Activated CD4-positive, alpha-beta T cell treated with anti-CD3 and anti-CD28 coated beads for 4 hours (primary cell): ENCODE measurements at regions not wholly inside any gene's neighbourhood (a gene's known extent, or its start where the extent isn't known, plus 50 kb on each side); places are given as distances from the start of the nearest gene placed in this dataset.

ENCODE experiments used
- DNase-seq, 2 donors: peaks; one replicate each; pipeline ENCODE4 v3.0.0-alpha.2; 2020

DNA sequence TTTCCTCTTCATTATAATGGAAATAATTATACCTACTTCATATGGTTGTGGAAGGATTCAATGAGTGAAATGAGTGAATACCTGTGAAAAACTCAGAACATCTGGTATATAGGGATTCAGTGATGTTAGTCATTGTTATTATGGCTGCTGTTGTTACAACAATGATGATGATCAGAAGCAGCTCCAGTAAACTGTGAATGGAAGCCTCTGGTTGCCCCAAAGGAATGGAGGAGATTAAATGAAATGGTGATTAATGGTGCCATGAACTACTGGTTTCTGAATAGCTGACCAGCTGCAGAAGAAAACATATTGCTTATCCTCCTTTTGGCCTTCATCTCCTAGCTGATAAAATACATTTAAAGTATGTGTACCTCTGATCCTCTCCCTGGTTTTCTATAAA lies 372.0 kb downstream of the ARHGEF28 start:
- DNase-seq, result no peak

DNA sequence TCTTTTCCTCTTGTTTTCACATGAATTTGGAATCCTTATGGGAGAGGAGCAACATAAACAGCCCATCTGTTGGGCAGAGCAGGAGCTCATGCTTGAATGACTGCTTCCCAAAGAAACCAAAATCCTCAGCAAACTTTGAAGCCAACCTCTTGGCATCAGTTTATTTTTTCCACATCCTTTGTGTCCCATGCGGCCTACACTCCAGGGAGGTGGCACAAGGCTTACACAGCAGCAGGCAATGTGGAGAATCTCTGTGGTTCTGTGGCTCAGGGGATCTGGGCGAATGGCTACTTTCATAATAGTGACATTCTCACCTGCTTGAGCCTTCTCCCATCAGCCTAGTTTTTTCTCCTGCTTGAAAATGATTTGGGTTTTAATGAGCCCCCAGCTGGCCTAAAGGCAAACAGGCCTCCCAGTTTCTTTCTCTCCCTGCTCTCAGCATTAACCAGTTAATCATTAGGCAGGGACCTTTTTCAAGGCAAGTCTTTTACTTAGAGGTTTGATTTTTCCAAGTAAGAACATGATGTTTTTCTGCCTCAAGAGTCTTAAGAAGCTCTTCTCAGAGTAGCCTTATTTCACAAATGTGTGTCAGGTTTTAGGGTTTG lies 370.3 kb downstream of the ARHGEF28 start:
- no peak for DNase-seq

DNA sequence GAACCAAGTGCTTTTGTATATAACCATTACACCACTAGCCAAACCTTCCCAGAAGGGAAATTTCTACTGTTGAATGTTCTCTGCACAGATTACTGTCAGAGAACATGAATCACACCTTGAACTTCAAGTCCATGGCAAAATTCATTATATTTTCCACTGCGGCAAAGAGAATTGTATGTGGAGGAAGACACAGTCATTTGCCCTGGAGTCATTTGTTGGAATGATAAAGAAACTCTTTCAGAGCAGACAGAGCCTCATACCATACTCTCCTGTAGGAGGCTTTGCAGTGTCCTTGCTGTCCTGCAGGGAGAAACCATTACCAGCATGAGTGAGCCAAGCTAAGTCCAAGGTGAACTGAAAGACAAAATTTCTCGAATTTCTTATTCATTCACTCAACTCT lies 369.0 kb downstream of the ARHGEF28 start:
- DNase-seq, result no peak
